ENCODE measurements at regions not wholly inside any gene's neighbourhood (a gene's known extent, or its start where the extent isn't known, plus 50 kb on each side); places are given as distances from the start of the nearest gene placed in this dataset.

GRCh38 chr17:49915670-49916069, 53.3 kb upstream of the DLX4 start:
- ATAC-seq (no peak), DNase-seq (no peak)
- H3K4me1 ChIP-seq = no peaks in the 10 kb centered on the region
- 45 to 52% (median 45%) methylated on average over 10 of the region's 10 CpGs for WGBS, 3 donors
- no peak overlapping the region for H3K4me3 ChIP-seq
- no peak for TF ChIP-seq CTCF (IDR thresholded peaks at IDR 0.05)
- no peaks in the 10 kb centered on the region for H3K36me3 ChIP-seq (ENCODE audit: insufficient read depth in 1 of 2, low read depth in 1 of 2)
- H3K27me3 ChIP-seq (ENCODE audit: insufficient read depth in 3 of 3, low read length in 2 of 3) = peaks cover 0 to 19% (median 12%) of the 10 kb centered on the region in 3 donors
- intact Hi-C loops (cut with DNase I) = no loop called here
- no peaks in the 10 kb centered on the region for H3K9me3 ChIP-seq
- H3K27ac ChIP-seq = no peak overlapping the region

- TF ChIP-seq CTCF (IDR thresholded peaks at IDR 0.05) = no peak
- intact Hi-C loops (cut with DNase I) = no loop called here
- H3K4me3 ChIP-seq = no peak overlapping the region
- no peaks in the 10 kb centered on the region for H3K9me3 ChIP-seq
- DNase-seq (no peak), ATAC-seq (no peak)
- no peaks in the 10 kb centered on the region for H3K4me1 ChIP-seq
- 81 to 85% (median 81%) methylated on average over 13 of the region's 13 CpGs for WGBS, 3 donors
- H3K27ac ChIP-seq = no peak overlapping the region
- peaks cover 0 to 10% (median 9%) of the 10 kb centered on the region in 3 donors for H3K27me3 ChIP-seq (ENCODE audit: insufficient read depth in 3 of 3, low read length in 2 of 3)
- no peaks in the 10 kb centered on the region for H3K36me3 ChIP-seq (ENCODE audit: insufficient read depth in 1 of 2, low read depth in 1 of 2)
Observed at GRCh38 chr17:49916854-49917515, 52.0 kb upstream of the DLX4 start.

GRCh38 chr17:49918591-49918990, 50.4 kb upstream of the DLX4 start:
- intact Hi-C loops (cut with DNase I) = no loop called here
- Histone ChIP-seq H3K27ac (no peak overlapping the region), H3K36me3 (ENCODE audit: insufficient read depth in 1 of 2, low read depth in 1 of 2) (no peaks in the 10 kb centered on the region), H3K27me3 (ENCODE audit: insufficient read depth in 3 of 3, low read length in 2 of 3) (peaks cover 0 to 11% (median 3%) of the 10 kb centered on the region in 3 donors), H3K4me3 (no peak overlapping the region), H3K4me1 (no peaks in the 10 kb centered on the region), H3K9me3 (no peaks in the 10 kb centered on the region)
- no peak for TF ChIP-seq CTCF (IDR thresholded peaks at IDR 0.05)
- WGBS, 3 donors = 81 to 95% (median 83%) methylated on average over 1 of the region's 1 CpG
- ATAC-seq = no peak
- no peak for DNase-seq
